ENCODE measurements at regions not wholly inside any gene's neighbourhood (a gene's known extent, or its start where the extent isn't known, plus 50 kb on each side); places are given as distances from the start of the nearest gene placed in this dataset.

GRCh38 chr5:104977529-104977928, 1414.9 kb upstream of the NUDT12 start:
- H4K20me1 ChIP-seq (ENCODE audit: control insufficient read depth, extremely low read depth, insufficient read depth, low read length): no peaks in the 10 kb centered on the region
- dilution Hi-C loops (cut with MboI; ENCODE audit: extremely low pct_ligation_motif_present, low sequenced_read_pairs): no loop called here
- no peaks in the 10 kb centered on the region for H3K27me3 ChIP-seq (ENCODE audit: control insufficient read depth, extremely low read depth, insufficient read depth, low read length)
- H3K36me3 ChIP-seq (ENCODE audit: control insufficient read depth in 2 of 2, extremely low read depth in 1 of 2, insufficient read depth in 2 of 2, low read length in 2 of 2): no peaks in the 10 kb centered on the region
- H3K27ac ChIP-seq (ENCODE audit: control insufficient read depth, insufficient read depth, low read length): no peak overlapping the region
- H3K4me3 ChIP-seq (ENCODE audit: control insufficient read depth in 2 of 3, extremely low read depth in 1 of 3, insufficient read depth in 2 of 3, low read depth in 1 of 3, low read length in 3 of 3): no peak overlapping the region
- no peaks in the 10 kb centered on the region for H3K79me2 ChIP-seq (ENCODE audit: control insufficient read depth, insufficient read depth, low read length)
- no peak overlapping the region for H3K9ac ChIP-seq (ENCODE audit: control insufficient read depth, extremely low read depth, insufficient read depth, low read length)
- FAIRE-seq: no peak
- H2AFZ ChIP-seq (ENCODE audit: control insufficient read depth, low read length): no peak overlapping the region
- no peak for DNase-seq (ENCODE audit: low read depth, low spot score)
- TF ChIP-seq CTCF (optimal IDR thresholded peaks at IDR 0.05 in 1 of 3, IDR thresholded peaks at IDR 0.05 in 1 of 3, conservative IDR thresholded peaks at IDR 0.05 in 1 of 3; ENCODE audit: extremely low read depth in 1 of 3, insufficient read depth in 2 of 3, low read length in 3 of 3) (no peak), EZH2 (IDR thresholded peaks at IDR 0.05; ENCODE audit: low read length) (no peak)
- H3K4me2 ChIP-seq (ENCODE audit: control insufficient read depth, extremely low read depth, insufficient read depth, low read depth, low read length): no peak overlapping the region
- H3K4me1 ChIP-seq (ENCODE audit: control insufficient read depth, extremely low read depth, insufficient read depth, low read length): no peaks in the 10 kb centered on the region
- H3K9me1 ChIP-seq (ENCODE audit: control insufficient read depth, extremely low read depth, insufficient read depth, low read length): no peaks in the 10 kb centered on the region
- no peaks in the 10 kb centered on the region for H3K9me3 ChIP-seq (ENCODE audit: control insufficient read depth, low read depth, low read length)

GRCh38 chr5:104967806-104968410, 1405.3 kb upstream of the NUDT12 start:
- DNase-seq (ENCODE audit: low read depth, low spot score) (no peak), FAIRE-seq (no peak)
- TF ChIP-seq EZH2 (IDR thresholded peaks at IDR 0.05; ENCODE audit: low read length): no peak
- no peak for TF ChIP-seq CTCF (optimal IDR thresholded peaks at IDR 0.05 in 1 of 3, IDR thresholded peaks at IDR 0.05 in 1 of 3, conservative IDR thresholded peaks at IDR 0.05 in 1 of 3; ENCODE audit: extremely low read depth in 1 of 3, insufficient read depth in 2 of 3, low read length in 3 of 3)
- H3K27me3 ChIP-seq (ENCODE audit: control insufficient read depth, extremely low read depth, insufficient read depth, low read length): no peaks in the 10 kb centered on the region
- H3K27ac ChIP-seq (ENCODE audit: control insufficient read depth, insufficient read depth, low read length): no peak overlapping the region
- dilution Hi-C loops (cut with MboI; ENCODE audit: extremely low pct_ligation_motif_present, low sequenced_read_pairs): no loop called here
- H3K4me3 ChIP-seq (ENCODE audit: control insufficient read depth in 2 of 3, extremely low read depth in 1 of 3, insufficient read depth in 2 of 3, low read depth in 1 of 3, low read length in 3 of 3): no peak overlapping the region
- H3K36me3 ChIP-seq (ENCODE audit: control insufficient read depth in 2 of 2, extremely low read depth in 1 of 2, insufficient read depth in 2 of 2, low read length in 2 of 2): no peaks in the 10 kb centered on the region
- no peaks in the 10 kb centered on the region for H3K9me1 ChIP-seq (ENCODE audit: control insufficient read depth, extremely low read depth, insufficient read depth, low read length)
- no peaks in the 10 kb centered on the region for H3K79me2 ChIP-seq (ENCODE audit: control insufficient read depth, insufficient read depth, low read length)
- H3K4me1 ChIP-seq (ENCODE audit: control insufficient read depth, extremely low read depth, insufficient read depth, low read length): no peaks in the 10 kb centered on the region
- H3K9ac ChIP-seq (ENCODE audit: control insufficient read depth, extremely low read depth, insufficient read depth, low read length): no peak overlapping the region
- no peak overlapping the region for H2AFZ ChIP-seq (ENCODE audit: control insufficient read depth, low read length)
- no peaks in the 10 kb centered on the region for H3K9me3 ChIP-seq (ENCODE audit: control insufficient read depth, low read depth, low read length)
- H4K20me1 ChIP-seq (ENCODE audit: control insufficient read depth, extremely low read depth, insufficient read depth, low read length): no peaks in the 10 kb centered on the region
- no peak overlapping the region for H3K4me2 ChIP-seq (ENCODE audit: control insufficient read depth, extremely low read depth, insufficient read depth, low read depth, low read length)
